BLaER1 (cell line): ENCODE measurements at regions not wholly inside any gene's neighbourhood (a gene's known extent, or its start where the extent isn't known, plus 50 kb on each side); places are given as distances from the start of the nearest gene placed in this dataset.

Experiments used
- H3K27ac ChIP-seq: shearing (Covaris generic); formaldehyde crosslinking; 2 replicates; pipeline ENCODE4 v1.8.1; 2022
- H3K27me3 ChIP-seq: shearing (Covaris generic); formaldehyde crosslinking; 2 replicates; pipeline ENCODE4 v1.8.1; 2022
- H3K36me3 ChIP-seq: shearing (Covaris generic); formaldehyde crosslinking; 2 replicates; pipeline ENCODE4 v1.8.1; 2022
- H3K4me1 ChIP-seq: shearing (Covaris generic); formaldehyde crosslinking; 2 replicates; pipeline ENCODE4 v1.8.1; 2022
- H3K4me2 ChIP-seq: shearing (Covaris generic); formaldehyde crosslinking; 2 replicates; pipeline ENCODE4 v1.8.1; 2022
- H3K4me3 ChIP-seq: shearing (Covaris generic); formaldehyde crosslinking; 2 replicates; pipeline ENCODE4 v1.8.1; 2022
- H3K9ac ChIP-seq: shearing (Covaris generic); formaldehyde crosslinking; 2 replicates; pipeline ENCODE4 v1.8.1; 2022
- H3K9me3 ChIP-seq: shearing (Covaris generic); formaldehyde crosslinking; 2 replicates; pipeline ENCODE4 v1.8.1; 2022
- H4K20me1 ChIP-seq: shearing (Covaris generic); formaldehyde crosslinking; 2 replicates; pipeline ENCODE4 v1.8.1; 2022
- Cebpa-rat ChIP-seq: shearing (Covaris generic); IDR thresholded peaks from 2 replicates; pipeline ENCODE4 v1.8.1; 2022

DNA sequence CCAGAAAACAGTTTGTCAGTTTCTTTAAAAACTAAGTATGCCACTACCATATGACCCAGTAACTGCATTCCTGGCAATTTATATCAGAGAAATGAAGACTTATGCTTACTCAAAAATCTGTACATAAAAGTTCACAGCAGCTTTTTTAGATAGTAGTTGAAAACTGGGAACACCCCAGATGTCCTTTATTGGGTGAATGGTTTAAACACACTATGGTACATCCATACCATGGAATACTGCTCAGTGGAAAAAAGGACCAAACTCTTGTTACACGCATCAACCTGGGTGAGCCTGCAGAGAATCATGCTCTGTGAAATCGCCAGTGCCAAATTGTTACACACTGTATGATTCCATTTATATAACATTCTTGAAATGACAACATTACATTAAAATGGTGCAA, 127.6 kb upstream of the RET start:
- peaks cover 4% of the 10 kb centered on the region; the same call in 1 of the 2 replicates for H3K9me3 ChIP-seq
- H3K36me3 ChIP-seq: no peaks in the 10 kb centered on the region
- peaks cover 3% of the 10 kb centered on the region; the same call in 1 of the 2 replicates for H3K4me1 ChIP-seq
- TF ChIP-seq Cebpa-rat: no peak
- H3K4me2 ChIP-seq: no peak overlapping the region
- H3K27me3 ChIP-seq: no peaks in the 10 kb centered on the region
- no peak overlapping the region for H3K9ac ChIP-seq
- H3K27ac ChIP-seq: no peak overlapping the region
- no peaks in the 10 kb centered on the region for H4K20me1 ChIP-seq
- H3K4me3 ChIP-seq: no peak overlapping the region

DNA sequence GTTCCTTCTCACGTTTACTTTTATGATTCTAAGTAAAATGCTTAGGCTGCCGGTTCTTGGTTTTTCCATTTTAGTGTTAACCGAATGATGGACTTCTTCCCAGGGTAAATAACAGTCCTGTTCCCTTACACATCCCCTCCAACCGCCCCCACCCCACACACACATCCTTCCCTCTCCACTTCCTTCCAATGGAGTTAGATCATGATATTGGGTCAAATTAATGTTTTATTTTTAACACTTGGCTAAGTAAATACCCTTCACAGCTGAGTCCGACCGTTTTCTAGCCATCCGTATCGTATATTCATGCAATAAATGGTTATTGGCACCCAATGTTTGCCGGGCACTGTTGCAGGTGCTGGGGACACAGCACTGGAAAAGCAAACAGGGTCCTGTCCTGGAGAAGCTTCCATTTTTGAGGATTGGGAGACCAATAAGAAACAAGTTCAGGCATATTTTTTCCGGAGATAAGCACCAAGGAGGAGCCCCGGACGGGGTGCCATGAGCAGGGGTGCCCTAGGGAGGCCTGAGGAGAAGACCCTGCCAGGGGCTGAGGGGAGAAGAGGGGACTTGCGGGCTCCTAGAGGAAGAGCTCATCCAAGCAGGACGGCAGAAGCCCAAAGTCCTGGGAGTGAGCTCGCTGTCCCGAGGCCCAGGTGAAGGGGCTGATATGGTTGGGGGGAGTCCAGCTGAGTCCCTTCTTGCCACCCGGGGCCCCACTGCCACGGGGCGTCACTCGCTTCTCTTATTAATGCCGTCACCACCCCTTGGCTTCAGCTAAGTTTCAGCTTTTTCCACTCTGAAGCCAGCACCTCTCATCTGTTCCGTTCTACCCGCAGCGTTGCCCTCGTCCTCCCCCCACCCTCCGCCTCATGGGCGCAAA, 126.0 kb upstream of the RET start:
- no peak overlapping the region for H3K4me2 ChIP-seq

DNA sequence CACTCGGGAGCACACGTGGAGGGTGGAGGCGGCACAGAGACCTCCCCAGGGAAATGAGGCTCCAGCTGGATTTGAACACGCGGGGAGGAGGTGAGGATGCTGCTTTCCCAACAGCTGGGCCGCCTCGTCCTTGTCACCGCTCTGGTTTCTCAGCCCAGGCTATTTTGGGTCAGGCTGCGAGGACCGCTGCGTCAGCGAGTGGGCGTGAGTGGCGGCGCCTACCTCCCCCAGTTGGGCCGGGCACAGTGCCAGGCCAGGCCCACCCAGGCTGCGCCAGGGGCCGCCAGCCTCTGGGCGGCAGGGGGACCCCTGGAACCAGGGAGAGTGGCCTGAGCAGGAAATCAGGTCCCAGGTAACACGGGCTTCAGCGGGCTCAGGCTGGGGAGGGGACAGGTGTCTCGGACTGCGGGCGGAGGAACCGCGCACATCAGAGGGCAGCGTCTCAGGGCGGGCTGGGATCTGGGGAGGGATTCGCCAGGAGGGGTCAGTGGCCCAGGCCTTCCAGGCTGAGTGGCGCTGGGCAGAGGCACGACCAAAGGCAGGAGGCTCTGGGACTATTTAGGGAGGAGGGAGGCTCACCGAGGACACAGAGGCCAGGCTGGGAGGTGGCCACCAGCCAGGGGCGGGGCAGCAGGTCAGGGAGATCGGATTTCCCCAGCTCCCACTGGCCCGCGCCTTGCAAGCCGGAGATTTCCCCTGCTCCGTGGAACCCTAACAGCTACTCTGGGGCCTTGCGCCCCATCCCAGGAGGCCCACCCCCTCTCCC, 125.2 kb upstream of the RET start:
- Histone ChIP-seq H3K4me3 (no peak overlapping the region), H3K9ac (no peak overlapping the region), H3K4me2 (no peak overlapping the region), H4K20me1 (no peaks in the 10 kb centered on the region), H3K9me3 (peaks cover 4% of the 10 kb centered on the region; the same call in 1 of the 2 replicates), H3K27ac (no peak overlapping the region), H3K4me1 (peaks cover 9% of the 10 kb centered on the region; the same call in 1 of the 2 replicates), H3K36me3 (no peaks in the 10 kb centered on the region), H3K27me3 (no peaks in the 10 kb centered on the region)
- TF ChIP-seq Cebpa-rat: no peak

More for the DNA sequence above, 126.0 kb upstream of the RET start:
- Histone ChIP-seq H3K36me3 (no peaks in the 10 kb centered on the region), H3K9ac (no peak overlapping the region), H3K27me3 (no peaks in the 10 kb centered on the region), H4K20me1 (no peaks in the 10 kb centered on the region), H3K27ac (no peak overlapping the region), H3K4me1 (peaks cover 9% of the 10 kb centered on the region; the same call in 1 of the 2 replicates), H3K4me3 (no peak overlapping the region), H3K9me3 (peaks cover 4% of the 10 kb centered on the region; the same call in 1 of the 2 replicates)
- no peak for TF ChIP-seq Cebpa-rat

DNA sequence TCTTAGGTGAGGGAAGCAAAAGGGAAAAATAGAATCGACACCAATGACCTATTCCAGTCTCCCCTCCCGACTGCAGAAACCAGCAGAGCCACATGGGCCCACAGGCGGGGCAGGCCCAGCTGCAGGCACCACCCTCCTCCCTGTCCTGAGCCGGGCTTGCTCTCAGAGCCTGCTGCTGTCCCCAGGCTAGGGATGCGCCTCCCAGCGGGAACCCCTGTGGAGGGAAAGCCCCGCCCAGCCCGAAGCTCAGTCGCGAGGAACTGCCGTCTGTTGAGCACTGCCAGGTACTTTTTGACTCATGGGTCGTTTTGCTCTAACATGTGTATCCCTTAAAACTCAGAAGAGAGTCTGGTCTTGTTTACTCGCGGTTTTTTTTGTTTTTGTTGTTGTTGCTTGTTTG, 124.5 kb upstream of the RET start:
- H3K36me3 ChIP-seq: no peaks in the 10 kb centered on the region
- H3K4me2 ChIP-seq: no peak overlapping the region
- no peaks in the 10 kb centered on the region for H4K20me1 ChIP-seq
- no peaks in the 10 kb centered on the region for H3K27me3 ChIP-seq
- peaks cover 9% of the 10 kb centered on the region; the same call in 1 of the 2 replicates for H3K4me1 ChIP-seq
- TF ChIP-seq Cebpa-rat: no peak
- no peak overlapping the region for H3K4me3 ChIP-seq
- peaks cover 10% of the 10 kb centered on the region; the same call in 1 of the 2 replicates for H3K9me3 ChIP-seq
- no peak overlapping the region for H3K9ac ChIP-seq
- H3K27ac ChIP-seq: no peak overlapping the region

DNA sequence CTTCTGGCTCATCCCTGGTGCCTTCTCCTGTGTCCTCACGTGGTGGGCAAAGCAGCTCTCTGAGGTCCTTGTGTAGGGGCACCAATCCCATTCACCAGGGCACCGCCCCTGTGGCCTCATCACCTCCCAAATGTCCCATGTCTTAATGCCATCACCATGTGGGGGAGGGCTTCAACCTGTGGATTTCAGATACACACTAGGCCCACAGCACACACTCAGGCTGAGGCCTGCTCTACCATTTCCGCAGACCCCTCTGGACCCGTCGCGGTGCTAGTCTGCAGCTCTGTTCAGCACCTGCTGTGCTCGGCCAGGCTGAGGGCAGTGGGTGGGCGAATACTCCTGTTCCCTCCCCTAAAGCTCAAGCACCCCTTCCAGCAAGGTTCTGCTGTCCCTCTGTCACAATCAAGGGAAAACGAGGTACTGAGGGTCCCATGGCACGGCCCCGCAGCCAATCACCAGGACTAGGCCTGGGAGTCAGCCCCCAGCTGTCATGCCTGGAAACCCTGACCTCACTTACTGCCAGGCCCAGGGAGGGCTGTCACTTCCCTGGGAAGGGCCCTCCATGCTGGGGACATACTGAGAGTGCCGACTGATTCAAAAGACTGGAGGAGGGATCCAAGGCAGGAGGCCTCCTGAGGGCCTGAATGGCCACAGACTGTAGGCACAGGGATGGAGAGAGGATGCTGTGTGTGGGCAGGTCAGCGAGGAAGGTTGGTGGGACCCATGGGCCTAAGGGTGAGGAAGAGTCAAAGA, 123.8 kb upstream of the RET start:
- peaks cover 10% of the 10 kb centered on the region; the same call in 1 of the 2 replicates for H3K9me3 ChIP-seq
- H3K4me2 ChIP-seq: no peak overlapping the region
- H3K36me3 ChIP-seq: no peaks in the 10 kb centered on the region
- H4K20me1 ChIP-seq: no peaks in the 10 kb centered on the region
- H3K9ac ChIP-seq: no peak overlapping the region
- H3K4me3 ChIP-seq: no peak overlapping the region
- no peak overlapping the region for H3K27ac ChIP-seq
- no peak for TF ChIP-seq Cebpa-rat
- H3K4me1 ChIP-seq: peaks cover 9% of the 10 kb centered on the region; the same call in 1 of the 2 replicates
- no peaks in the 10 kb centered on the region for H3K27me3 ChIP-seq

DNA sequence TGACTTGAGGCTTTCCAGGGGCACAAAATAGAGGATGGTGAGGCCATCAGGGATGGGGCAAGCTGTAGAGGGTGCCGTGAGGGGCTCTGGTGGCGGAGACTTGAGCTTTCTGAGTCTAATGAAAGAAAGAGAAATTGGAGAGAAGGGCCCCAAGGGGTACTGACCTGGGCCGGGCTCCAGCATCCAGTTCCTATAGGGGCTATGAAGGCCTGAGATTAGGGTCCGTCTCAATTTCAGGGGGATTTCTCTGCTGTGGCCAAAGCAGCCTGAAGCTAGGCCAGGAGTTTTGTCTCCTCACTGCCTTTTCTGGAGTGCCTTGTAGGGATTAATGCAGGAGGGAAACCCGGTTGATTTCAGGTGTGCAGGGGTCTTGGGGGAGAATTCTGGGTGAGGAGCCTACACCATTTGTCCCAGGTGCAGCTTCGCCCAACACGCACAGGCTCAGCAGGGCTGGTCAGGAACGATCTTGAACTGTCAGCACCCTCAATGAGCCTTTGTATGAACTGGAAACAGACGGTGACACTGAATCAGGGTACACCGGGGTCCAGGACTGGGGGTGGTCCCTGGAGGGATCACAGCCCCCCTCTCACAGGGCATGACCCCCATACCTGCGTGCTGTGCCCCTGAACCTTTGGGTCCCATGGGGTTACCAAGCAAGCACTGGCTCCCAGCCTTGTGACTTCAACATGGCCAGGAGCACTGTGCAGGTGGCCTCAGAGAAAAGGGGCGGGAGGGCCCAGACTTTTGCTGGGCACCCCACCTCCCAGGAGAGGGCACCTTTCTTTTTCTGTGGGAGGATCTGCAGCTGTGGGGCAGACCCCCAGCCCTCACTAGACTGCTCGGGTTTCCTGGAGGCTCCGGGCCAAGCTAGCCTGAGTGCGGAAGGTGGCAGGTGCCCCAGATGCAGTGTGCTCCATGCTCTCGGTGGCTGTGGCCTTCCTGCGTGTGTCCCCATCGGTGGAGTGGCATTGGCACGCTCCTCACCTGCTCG, 122.9 kb upstream of the RET start:
- H3K36me3 ChIP-seq: no peaks in the 10 kb centered on the region
- H3K9me3 ChIP-seq: 0 out of 2 replicates have a peak, but pooled peaks cover 10% of the 10 kb centered on the region
- no peak overlapping the region for H3K4me3 ChIP-seq
- no peak overlapping the region for H3K27ac ChIP-seq
- peaks cover 10% of the 10 kb centered on the region for H3K4me1 ChIP-seq
- H3K9ac ChIP-seq: no peak overlapping the region
- no peak for TF ChIP-seq Cebpa-rat
- no peaks in the 10 kb centered on the region for H4K20me1 ChIP-seq
- H3K27me3 ChIP-seq: no peaks in the 10 kb centered on the region
- peak overlapping the region; percentile 34; the same call in 1 of the 2 replicates for H3K4me2 ChIP-seq

DNA sequence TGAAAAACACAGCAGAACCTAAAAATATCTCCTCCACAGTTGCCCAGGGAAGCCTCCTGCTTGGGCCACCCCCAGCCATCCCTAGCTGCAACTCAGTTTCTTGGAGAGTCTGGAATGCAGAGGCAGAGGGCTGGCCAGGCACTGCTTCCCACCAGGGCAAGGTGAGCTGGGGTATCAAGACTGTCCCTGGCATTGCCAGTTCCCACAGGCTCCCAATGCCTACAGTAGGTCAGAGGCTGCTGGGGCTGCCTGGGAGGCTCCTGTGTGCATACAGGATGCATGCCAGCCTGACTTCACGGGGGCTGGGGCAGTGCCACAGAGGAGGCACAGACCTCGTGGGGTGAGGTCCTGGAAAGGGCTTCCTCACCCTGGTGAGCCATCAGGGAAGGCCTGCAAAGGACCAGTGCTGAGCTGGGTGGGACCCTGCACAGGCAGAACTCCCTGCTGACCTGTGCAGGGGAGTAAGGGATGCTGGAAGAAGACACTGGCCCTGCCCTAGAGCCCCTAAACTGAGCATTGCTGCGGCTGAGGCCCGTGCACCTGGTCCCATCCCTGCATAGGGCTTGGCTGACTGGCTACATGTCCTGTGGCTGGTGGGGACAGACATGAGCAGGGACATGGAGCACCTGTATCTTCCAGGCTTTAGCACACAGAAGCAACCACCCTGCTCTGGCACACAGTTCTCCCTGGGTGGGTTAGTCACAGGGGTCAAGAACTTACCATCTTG, 121.9 kb upstream of the RET start:
- H3K9ac ChIP-seq: no peak overlapping the region
- no peaks in the 10 kb centered on the region for H3K27me3 ChIP-seq
- 0 out of 2 replicates have a peak overlapping the region, but pooled peaks have one; percentile 34 for H3K4me2 ChIP-seq
- H3K27ac ChIP-seq: no peak overlapping the region
- no peaks in the 10 kb centered on the region for H3K36me3 ChIP-seq
- TF ChIP-seq Cebpa-rat: no peak
- no peaks in the 10 kb centered on the region for H4K20me1 ChIP-seq
- no peak overlapping the region for H3K4me3 ChIP-seq
- peaks cover 20% of the 10 kb centered on the region for H3K4me1 ChIP-seq
- 0 out of 2 replicates have a peak, but pooled peaks cover 10% of the 10 kb centered on the region for H3K9me3 ChIP-seq

DNA sequence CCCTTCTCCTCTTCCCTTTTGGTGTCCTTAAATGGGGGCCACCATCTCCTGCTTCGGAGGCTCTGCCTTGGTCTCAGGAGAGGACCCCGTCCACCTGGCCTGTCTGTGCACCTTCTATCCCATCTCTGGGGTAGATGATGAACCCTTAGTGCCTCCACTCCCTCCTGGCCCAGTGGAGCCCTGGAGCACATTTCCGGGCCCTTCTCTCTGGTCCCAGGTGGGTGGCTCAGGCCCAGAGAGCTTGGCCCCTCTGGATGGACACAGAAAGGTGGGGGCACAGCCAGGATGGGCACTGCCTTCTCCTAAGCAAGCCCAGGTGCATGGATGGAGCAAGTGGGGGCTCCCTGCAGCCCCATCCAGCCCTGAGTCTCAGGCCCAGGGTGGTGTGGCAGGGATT, 121.4 kb upstream of the RET start:
- no peak overlapping the region for H3K27ac ChIP-seq
- no peak for TF ChIP-seq Cebpa-rat
- H3K4me1 ChIP-seq: peaks cover 26% of the 10 kb centered on the region
- 0 out of 2 replicates have a peak, but pooled peaks cover 10% of the 10 kb centered on the region for H3K9me3 ChIP-seq
- no peak overlapping the region for H3K4me3 ChIP-seq
- H3K27me3 ChIP-seq: no peaks in the 10 kb centered on the region
- H3K4me2 ChIP-seq: no peak overlapping the region
- H3K9ac ChIP-seq: no peak overlapping the region
- no peaks in the 10 kb centered on the region for H3K36me3 ChIP-seq
- H4K20me1 ChIP-seq: no peaks in the 10 kb centered on the region
